ENCODE measurements at regions not wholly inside any gene's neighbourhood (a gene's known extent, or its start where the extent isn't known, plus 50 kb on each side); places are given as distances from the start of the nearest gene placed in this dataset.
"Not testable (repeated sequence)": the region's sequence is repeated elsewhere in the genome, so short reads cannot be mapped to it uniquely, and the experiment has no call there.

GRCh38 chr14:51448831-51449670 lies 202.7 kb upstream of the FRMD6 start:
- DNase-seq: no peak

- no peak for DNase-seq
Measured at GRCh38 chr14:51449681-51450080, 202.0 kb upstream of the FRMD6 start.

DNA sequence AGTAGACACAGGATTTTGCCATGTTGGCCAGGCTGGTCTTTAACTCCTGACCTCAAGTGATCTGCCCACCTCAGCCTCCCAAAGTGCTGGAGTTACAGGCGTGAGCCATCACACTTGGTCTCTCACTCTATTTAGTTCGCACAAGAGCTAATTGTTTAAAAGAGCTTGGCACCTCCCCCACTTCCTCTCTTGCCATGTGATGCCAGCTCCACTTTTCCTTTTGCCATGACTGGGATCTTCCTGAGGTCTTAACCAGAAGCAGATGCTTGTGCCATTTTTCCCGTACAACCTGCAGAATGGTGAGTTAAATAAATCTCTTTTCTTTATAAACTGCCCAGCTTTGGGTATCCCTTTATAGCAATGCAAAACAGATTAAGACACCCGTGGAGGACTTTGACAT lies 200.1 kb upstream of the FRMD6 start:
- no peak for DNase-seq

- no peak for DNase-seq
Measured at GRCh38 chr14:51453869-51454268, 197.8 kb upstream of the FRMD6 start.

DNA sequence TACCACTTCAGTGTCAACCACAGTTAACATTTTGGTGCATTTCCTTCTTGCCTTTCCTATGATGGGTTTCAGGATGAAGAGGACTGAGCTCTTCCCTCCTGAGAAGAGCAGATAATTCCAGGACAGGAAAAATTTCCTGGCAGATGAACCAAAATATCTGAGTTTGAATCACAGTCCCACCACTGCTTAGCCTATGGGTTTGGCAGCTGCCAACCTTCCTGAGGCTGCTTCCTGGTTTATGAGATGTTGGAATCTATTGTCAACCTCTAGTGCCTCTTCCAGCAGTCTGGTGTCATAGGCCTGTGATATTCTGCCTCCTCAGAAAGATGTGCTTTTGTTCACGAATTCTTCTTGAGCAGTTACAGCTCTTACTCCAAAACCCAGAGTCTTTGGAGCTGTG lies 197.4 kb upstream of the FRMD6 start:
- DNase-seq: no peak

DNA sequence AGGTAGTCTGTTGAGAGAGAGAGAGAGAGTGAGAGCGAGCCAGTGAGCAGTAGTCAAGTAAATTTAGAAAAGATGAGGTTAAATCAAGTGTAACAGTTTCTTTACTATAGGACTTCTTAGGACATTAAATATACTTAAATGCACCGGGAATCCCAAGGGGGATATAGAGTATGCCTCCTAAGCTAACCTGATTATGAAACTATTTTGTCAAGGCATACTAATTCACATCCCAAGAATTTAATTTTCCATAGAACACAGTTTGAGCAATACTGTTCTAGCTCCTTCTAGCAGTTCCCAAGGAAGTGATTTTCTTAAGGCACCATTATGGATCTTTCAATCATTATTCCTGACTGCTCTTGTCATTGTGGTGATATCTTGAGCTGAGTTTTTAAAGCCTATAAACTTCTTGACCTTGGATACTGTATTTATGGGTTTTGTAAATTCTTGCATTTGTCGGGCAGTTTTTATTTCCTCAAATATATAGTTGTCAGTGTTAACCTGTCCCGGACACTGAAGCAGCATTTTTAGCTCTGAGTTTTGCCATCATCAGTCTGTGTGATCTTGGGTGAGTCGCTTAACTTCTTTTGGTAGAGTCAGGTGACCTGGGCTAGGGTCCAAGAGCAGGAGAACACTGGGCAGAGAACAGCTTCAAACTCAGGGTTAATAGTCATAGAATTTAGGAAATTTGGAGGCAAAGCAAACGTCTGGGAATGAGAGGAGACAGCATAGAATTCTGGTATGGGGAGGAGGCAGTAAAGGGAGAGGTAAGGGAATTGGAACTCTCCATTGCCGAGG lies 196.5 kb upstream of the FRMD6 start:
- no peak for DNase-seq

- DNase-seq: no peak
Measured at GRCh38 chr14:51457843-51458562, 193.7 kb upstream of the FRMD6 start.

- no peak for DNase-seq
Measured at GRCh38 chr14:51458563-51458955, 193.2 kb upstream of the FRMD6 start.

DNA sequence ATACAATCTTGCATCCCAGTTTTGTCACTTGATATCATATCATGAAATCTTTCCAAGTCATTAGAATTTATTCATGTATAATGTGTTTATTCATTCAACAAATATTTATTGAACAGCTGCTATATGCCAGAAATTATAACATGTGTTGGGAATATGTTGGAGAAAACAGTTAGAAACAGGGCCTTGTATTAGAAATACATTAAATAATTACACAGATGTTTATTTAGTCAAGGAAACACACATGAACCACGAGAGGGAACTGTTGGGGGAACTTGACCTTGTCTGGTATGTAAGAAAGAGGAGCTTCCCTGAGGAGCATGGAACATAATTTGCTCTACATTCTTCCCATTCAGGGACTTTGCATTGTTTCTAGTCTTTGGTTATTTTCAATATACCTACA lies 191.7 kb upstream of the FRMD6 start:
- no peak for DNase-seq

DNA sequence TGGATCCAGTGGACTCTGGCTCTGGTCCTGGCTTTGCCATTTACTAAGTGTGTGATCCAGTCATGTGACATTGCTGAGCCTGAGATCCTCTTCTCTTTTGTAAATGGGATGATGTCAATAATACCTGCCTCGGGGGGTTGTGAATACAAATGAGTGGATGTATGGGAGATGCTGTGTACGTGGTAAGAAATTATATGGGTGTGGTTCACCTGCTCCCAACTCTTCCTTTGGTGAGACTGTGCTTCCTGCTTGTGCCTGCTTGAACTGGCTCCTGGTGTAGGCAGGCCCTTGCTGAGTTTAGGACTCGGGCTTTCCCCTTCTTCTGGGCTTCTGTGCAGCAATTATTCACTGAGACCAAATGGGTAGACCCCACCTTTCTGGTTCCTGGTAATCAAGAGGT lies 189.5 kb upstream of the FRMD6 start:
- no peak for DNase-seq

- no peak for DNase-seq
Measured at GRCh38 chr14:51462706-51463105, 189.0 kb upstream of the FRMD6 start.

DNA sequence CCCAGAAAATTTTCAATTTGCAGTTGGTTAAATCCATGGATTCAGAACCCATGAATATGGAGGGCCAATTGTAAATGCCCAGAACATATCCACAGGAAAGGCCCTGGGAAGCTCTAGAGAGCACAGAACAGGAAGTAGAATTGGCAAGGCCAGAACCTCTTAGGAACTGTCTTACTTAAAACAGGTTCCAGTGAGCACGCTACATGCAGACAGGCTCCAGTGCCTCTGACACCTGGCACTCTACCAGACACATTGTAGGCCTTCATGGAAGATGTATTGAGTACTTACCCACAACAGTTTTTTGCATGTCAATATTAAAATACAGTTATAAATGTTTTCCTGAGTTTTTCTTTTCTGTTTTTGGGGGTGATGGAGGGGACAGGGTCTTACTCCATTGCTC lies 188.2 kb upstream of the FRMD6 start:
- DNase-seq: no peak

GRCh38 chr14:51464411-51464810 lies 187.3 kb upstream of the FRMD6 start:
- no peak for DNase-seq

GRCh38 chr14:51465486-51465885 lies 186.2 kb upstream of the FRMD6 start:
- no peak for DNase-seq

DNA sequence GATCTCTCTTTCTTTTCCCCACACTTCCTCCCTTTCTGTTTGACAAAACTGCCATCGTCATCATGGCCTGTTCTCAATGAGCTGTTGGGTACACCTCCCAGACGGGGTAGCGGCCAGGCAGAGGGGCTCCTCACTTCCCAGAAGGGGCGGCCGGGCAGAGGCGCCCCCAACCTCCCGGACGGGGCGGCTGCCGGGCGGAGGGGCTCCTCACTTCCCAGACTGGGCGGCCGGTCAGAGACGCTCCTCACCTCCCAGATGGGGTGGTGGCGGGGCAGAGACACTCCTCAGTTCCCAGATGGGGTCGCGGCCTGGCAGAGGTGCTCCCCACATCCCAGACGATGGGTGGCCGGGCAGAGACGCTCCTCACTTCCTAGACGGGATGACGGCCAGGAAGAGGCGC lies 184.3 kb upstream of the FRMD6 start:
- DNase-seq: not testable (repeated sequence)

- no peak for DNase-seq
Measured at GRCh38 chr14:51468523-51468922, 183.2 kb upstream of the FRMD6 start.

DNA sequence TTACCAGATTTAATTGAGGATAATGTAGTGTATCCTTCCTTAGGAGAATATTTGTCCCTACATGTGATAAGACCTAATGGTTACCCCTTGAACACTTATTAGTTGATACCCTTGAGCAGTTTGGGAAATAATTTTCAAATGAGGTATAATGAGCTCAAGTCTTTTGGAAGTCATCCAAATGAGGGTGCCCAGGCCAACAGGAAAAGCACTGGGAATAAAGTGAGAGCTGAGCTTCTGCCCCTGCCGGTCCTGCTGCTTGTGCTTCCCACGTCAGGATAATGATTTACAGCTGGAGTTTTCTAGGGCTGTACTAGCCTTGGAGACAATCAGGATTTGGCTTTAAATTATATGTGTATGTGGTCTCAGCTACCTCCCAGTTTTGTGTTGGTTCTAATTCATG lies 178.8 kb upstream of the FRMD6 start:
- DNase-seq: no peak

DNA sequence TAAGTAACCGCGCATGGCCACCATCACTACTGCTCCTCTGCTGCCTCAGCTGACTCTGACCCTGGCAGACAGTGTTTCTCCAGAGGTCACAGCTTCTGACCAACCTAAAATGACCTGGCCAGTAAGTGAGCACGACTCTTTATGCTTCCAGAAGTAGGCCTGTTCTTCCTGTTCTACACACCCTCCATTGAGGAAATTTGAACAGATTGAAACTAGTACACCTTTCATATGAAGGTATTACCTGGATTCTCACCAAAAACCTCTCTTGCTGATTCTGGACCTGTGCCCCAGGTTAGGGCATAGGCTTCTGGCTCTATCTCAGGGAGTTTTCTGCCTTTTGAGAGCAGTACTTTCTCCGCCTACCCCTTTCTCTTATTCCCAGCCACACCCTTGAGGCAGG lies 178.4 kb upstream of the FRMD6 start:
- no peak for DNase-seq

GRCh38 chr14:51473808-51474565 lies 177.7 kb upstream of the FRMD6 start:
- DNase-seq: no peak

- DNase-seq: no peak
Measured at GRCh38 chr14:51474854-51475253, 176.9 kb upstream of the FRMD6 start.

DNA sequence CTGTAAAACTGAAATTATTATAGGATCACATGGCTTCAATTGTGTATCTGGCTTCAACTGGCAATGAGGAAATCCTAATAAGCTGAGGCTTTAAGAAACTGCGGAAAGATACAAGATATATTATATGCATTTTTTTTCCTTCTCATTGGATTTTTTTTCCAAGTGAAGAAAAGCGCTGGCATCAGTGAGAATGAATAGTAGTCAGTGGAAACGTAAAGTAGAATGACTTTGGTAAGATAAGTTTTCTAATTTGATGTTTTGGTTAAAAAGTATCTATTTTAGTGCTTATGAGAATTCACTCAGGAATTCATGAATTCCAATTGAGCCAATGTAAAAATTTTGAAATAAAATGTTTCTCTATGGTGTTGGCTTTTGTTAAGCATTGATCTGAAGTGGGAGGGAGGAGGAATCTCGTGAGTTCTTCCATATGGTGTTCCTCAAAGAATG lies 173.5 kb upstream of the FRMD6 start:
- no peak for DNase-seq

DNA sequence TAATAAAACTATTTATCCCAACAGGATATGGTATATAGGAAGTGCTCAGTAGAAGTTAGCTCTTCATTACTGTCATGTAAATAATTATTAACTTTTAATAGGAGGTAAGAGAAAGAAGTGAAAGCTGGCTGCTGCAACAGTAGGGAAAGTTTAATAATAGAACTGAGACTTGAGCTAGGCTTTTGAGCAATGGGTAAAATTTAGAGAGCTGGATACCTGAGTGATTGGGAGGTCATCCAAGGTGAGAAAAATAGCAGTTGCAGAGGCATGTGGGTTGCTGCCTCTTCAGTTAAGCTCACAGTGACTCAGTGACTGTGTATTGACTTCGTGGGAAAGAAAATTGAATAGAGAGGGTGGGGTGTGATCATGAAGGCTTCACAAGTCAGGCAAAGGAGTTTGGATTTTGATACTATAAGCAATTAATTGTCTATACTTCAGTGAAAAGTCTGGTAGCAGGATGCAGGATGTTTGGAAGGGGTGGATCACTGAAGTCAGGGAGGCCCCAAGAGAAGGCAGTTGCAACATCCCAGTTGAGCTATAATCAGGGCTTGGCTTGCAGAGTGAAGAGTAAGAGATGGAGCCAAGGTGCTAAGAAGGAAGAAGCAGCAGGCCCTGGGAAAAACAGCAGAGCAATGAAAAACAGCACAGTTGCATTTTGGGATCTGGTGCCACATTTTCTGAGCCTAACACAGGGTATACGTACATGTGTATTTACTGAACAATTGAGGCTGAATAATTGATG lies 172.0 kb upstream of the FRMD6 start:
- DNase-seq: no peak

All from NCI-H187 (cell line).